Progenitor cell of endocrine pancreas (in vitro differentiated cells): ENCODE measurements at regions not wholly inside any gene's neighbourhood (a gene's known extent, or its start where the extent isn't known, plus 50 kb on each side); places are given as distances from the start of the nearest gene placed in this dataset.

Experiments
- DNase-seq: peaks from one replicate; pipeline ENCODE4 v3.0.0; 2021; ENCODE audit warnings: low spot score; ENCODE audit not compliant: unreplicated experiment
- H3K27ac Mint-ChIP-seq: 2 replicates; pipeline ENCODE4 v1.8.0; 2021; ENCODE audit warnings: mild to moderate bottlenecking, moderate library complexity, mixed read lengths
- H3K27me3 Mint-ChIP-seq: 2 replicates; pipeline ENCODE4 v1.8.0; 2021; ENCODE audit warnings: mixed read lengths
- H3K36me3 Mint-ChIP-seq: 2 replicates; pipeline ENCODE4 v1.8.0; 2022; ENCODE audit warnings: mixed read lengths; ENCODE audit not compliant: insufficient read depth
- H3K4me1 Mint-ChIP-seq: 2 replicates; pipeline ENCODE4 v1.8.0; 2021; ENCODE audit warnings: low read depth, mixed read lengths
- H3K4me3 Mint-ChIP-seq: 2 replicates; pipeline ENCODE4 v1.8.0; 2021; ENCODE audit warnings: low read depth, mild to moderate bottlenecking, moderate library complexity, mixed read lengths
- H3K9me3 Mint-ChIP-seq: 2 replicates; pipeline ENCODE4 v1.8.0; 2021; ENCODE audit warnings: low read depth, mixed read lengths
- TF ChIP-seq, protein P1 (sequence below): fragments of 200-600 bp; sonication (generic); IDR thresholded peaks from one replicate; pipeline ENCODE4 v1.5.0; 2021; ENCODE audit warnings: antibody characterized with exemption, mild to moderate bottlenecking; ENCODE audit not compliant: unreplicated experiment

DNA sequence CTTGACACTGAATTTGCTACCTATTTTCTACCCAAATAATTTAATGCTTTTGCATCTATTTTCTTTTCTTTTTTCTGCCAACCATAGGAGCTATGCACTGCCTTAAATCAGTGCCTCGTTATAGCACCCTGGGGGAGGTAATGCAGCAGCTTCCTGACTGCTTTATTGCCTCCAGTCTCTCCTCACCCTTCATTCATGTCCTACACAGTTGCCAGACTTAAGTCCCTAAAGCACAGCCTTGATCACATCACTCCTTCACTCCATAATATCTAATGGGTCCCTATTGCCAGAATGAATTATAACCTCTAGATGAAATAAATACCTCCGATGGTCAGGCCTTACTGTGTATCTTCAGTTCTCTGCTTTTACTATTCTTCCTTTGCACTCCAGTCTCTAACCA, 211.2 kb upstream of the GLRA1 start:
- TF ChIP-seq, protein P1, sequence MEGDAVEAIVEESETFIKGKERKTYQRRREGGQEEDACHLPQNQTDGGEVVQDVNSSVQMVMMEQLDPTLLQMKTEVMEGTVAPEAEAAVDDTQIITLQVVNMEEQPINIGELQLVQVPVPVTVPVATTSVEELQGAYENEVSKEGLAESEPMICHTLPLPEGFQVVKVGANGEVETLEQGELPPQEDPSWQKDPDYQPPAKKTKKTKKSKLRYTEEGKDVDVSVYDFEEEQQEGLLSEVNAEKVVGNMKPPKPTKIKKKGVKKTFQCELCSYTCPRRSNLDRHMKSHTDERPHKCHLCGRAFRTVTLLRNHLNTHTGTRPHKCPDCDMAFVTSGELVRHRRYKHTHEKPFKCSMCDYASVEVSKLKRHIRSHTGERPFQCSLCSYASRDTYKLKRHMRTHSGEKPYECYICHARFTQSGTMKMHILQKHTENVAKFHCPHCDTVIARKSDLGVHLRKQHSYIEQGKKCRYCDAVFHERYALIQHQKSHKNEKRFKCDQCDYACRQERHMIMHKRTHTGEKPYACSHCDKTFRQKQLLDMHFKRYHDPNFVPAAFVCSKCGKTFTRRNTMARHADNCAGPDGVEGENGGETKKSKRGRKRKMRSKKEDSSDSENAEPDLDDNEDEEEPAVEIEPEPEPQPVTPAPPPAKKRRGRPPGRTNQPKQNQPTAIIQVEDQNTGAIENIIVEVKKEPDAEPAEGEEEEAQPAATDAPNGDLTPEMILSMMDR = no peak
- Mint-ChIP-seq H3K27ac (no peak overlapping the region), H3K27me3 (peaks cover 12% of the 10 kb centered on the region), H3K9me3 (no peaks in the 10 kb centered on the region), H3K4me1 (no peaks in the 10 kb centered on the region), H3K4me3 (no peak overlapping the region), H3K36me3 (no peaks in the 10 kb centered on the region)
- no peak for DNase-seq

DNA sequence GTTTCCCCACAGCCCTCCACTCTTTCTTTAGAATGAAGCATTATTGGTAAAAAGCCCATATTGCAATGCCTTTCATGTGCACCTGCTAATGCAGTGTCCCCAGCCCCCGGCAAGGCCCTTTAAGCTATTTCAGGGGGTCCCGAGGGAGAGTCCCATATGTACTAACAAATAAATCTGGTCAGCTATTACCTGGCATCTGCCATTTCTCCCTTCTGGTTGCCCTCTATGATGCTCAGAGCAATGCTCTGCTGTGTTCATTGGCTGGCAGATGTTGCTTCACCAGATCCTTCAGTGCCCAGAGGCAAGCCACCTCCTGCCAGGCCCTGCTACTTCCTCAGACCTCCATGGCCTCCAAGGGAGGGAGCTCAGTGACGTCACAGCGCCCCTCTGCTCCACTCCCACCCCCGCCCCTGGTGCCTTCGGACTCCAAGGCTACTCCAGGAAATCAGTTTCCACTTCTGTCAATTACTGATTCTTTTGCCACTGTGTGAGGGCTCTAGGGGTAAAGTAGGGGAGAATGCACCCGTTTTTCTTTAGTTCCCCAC, 201.1 kb upstream of the GLRA1 start:
- Mint-ChIP-seq H3K36me3 (no peaks in the 10 kb centered on the region), H3K4me3 (no peak overlapping the region)

DNA sequence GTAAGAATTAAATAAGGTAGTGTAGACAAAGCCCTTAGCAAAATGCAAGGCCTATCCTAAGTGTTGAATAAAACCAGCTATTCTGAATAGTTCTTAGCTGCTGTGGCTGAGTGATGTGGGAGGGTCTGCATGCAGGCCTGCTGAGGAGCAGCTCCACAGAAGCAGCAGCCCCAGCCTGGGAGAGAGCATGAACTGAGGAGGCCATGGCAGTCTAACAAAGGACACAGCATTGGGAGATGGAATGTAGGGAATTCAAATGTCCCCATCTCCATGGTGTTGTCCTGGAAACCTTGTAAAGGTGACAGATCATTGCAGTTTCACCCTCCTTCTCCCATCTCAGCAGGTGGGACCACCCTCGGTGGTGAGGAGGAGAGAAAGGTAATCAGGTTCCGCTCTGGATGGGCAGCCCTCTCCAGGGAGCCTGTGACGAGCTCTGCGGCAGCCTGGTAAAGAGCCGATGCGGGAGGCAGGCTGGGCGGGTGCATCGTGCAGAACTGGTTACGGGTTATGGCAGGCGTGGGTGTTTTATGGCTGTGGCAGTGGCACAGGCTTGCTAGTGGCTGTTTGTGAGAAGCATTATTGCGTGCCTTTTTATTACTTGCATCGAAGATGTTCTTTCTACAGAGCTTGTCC, 199.9 kb upstream of the GLRA1 start:
- Mint-ChIP-seq H3K27me3 (no peaks in the 10 kb centered on the region), H3K27ac (no peak overlapping the region), H3K4me3 (no peak overlapping the region), H3K36me3 (no peaks in the 10 kb centered on the region), H3K9me3 (no peaks in the 10 kb centered on the region), H3K4me1 (peaks cover 12% of the 10 kb centered on the region)
- no peak for DNase-seq
- TF ChIP-seq, protein P1 = no peak

More for the DNA sequence above, 201.1 kb upstream of the GLRA1 start:
- no peaks in the 10 kb centered on the region for H3K27me3 Mint-ChIP-seq
- H3K27ac Mint-ChIP-seq = no peak overlapping the region
- TF ChIP-seq, protein P1 = no peak
- no peak for DNase-seq
- H3K9me3 Mint-ChIP-seq = no peaks in the 10 kb centered on the region
- peaks cover 9% of the 10 kb centered on the region for H3K4me1 Mint-ChIP-seq

DNA sequence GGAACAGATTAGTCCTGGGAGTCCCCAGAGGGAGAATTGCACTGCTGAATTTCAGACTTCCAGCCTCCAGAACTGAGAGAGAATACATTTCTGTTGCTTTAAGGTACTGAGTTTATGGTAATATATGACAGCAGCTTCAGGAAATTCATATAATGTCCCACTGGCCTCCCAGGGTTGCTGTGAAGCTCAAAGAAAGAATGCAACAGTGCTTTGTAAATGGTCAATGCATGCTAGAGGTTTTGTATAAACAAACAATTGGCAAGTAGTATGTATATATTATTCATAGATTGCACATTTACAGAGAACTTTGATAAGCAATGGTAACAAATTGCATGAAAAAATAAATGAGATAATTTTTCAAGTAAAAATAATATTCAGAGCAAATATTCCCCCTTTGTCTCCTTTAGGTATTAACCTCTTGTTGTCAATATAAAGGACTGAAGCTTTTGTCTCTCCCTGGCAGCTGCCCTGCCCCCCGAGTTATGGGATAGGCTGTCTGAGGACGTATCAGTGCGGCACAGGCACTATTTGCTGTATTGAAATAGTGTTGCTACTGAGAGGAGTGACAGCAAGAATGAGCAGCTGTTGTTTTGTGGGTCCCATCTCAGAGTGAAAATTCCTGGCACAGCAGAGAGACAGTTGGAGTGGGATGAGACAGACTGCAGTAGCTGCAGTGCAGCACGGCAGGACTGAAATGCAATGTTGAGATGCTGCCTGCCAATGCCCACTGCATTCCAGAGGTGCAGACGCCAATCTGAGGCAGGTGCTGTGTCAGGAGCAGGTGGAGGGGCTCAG, 194.2 kb upstream of the GLRA1 start:
- TF ChIP-seq, protein P1 = no peak
- Mint-ChIP-seq H3K27me3 (no peaks in the 10 kb centered on the region), H3K9me3 (no peaks in the 10 kb centered on the region), H3K4me3 (no peak overlapping the region), H3K4me1 (peaks cover 11% of the 10 kb centered on the region), H3K36me3 (no peaks in the 10 kb centered on the region), H3K27ac (no peak overlapping the region)
- no peak for DNase-seq

- Mint-ChIP-seq H3K27me3 (no peaks in the 10 kb centered on the region), H3K36me3 (no peaks in the 10 kb centered on the region), H3K4me3 (no peak overlapping the region), H3K4me1 (peaks cover 5% of the 10 kb centered on the region), H3K27ac (no peak overlapping the region), H3K9me3 (no peaks in the 10 kb centered on the region)
- TF ChIP-seq, protein P1 = no peak
- no peak for DNase-seq
Observed at GRCh38 chr5:152116934-152117333, 192.3 kb upstream of the GLRA1 start.
